ENCODE measurements at regions not wholly inside any gene's neighbourhood (a gene's known extent, or its start where the extent isn't known, plus 50 kb on each side); places are given as distances from the start of the nearest gene placed in this dataset.
"Not testable (repeated sequence)": the region's sequence is repeated elsewhere in the genome, so short reads cannot be mapped to it uniquely, and the experiment has no call there.

DNA sequence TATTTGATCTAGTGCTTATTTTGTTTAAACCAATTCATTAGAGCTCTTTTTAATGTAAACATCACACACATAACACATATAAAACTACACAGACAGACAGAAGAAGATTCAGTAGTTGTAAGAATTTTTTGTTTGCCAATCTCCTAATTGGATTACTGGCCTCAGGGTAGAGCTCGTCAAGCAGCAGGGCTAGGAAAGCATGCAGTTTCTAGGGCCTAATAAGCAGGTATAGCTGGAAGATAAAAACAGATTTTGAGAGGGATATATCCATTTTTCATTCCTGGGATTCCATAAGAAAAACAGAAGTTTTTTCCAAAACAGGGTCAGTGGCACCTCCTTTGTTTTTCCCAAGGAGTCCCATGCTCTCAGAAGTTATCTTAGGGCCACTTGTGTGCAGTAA lies 265.2 kb upstream of the SGO1 start:
- Histone ChIP-seq H3K4me1 (ENCODE audit: low read depth) (no peaks in the 10 kb centered on the region), H3K9me3 (ENCODE audit: low read depth) (no peaks in the 10 kb centered on the region), H3K27ac (no peak overlapping the region), H3K27me3 (no peaks in the 10 kb centered on the region), H3K4me3 (no peak overlapping the region), H3K36me3 (no peaks in the 10 kb centered on the region)
- no peak for DNase-seq (ENCODE audit: low read depth in 1 of 2, low spot score in 1 of 2)
- TF ChIP-seq, protein P1, sequence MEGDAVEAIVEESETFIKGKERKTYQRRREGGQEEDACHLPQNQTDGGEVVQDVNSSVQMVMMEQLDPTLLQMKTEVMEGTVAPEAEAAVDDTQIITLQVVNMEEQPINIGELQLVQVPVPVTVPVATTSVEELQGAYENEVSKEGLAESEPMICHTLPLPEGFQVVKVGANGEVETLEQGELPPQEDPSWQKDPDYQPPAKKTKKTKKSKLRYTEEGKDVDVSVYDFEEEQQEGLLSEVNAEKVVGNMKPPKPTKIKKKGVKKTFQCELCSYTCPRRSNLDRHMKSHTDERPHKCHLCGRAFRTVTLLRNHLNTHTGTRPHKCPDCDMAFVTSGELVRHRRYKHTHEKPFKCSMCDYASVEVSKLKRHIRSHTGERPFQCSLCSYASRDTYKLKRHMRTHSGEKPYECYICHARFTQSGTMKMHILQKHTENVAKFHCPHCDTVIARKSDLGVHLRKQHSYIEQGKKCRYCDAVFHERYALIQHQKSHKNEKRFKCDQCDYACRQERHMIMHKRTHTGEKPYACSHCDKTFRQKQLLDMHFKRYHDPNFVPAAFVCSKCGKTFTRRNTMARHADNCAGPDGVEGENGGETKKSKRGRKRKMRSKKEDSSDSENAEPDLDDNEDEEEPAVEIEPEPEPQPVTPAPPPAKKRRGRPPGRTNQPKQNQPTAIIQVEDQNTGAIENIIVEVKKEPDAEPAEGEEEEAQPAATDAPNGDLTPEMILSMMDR (IDR thresholded peaks at IDR 0.05; ENCODE audit: low read depth, low read length), result no peak

DNA sequence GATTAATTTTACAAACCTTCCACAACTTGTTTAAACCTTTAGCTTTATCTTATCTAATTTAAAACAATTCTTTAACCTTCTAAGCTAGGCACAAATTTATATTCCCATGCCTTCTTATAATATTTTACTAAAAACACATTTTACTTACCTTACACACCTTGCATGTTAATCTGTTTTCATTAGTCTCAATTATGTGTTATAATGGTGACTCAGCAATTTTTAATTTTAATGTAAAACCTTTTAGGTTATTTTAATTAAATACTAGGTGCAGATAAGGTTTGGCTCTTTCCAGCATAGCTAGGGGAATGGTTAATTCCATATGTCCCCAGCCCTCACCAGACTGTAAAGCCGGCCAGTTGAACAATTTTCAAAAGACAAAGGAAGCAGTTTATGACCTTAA lies 264.6 kb upstream of the SGO1 start:
- Histone ChIP-seq H3K27ac (no peak overlapping the region), H3K36me3 (no peaks in the 10 kb centered on the region), H3K9me3 (ENCODE audit: low read depth) (no peaks in the 10 kb centered on the region), H3K4me1 (ENCODE audit: low read depth) (no peaks in the 10 kb centered on the region), H3K27me3 (no peaks in the 10 kb centered on the region), H3K4me3 (no peak overlapping the region)
- DNase-seq (ENCODE audit: low read depth in 1 of 2, low spot score in 1 of 2), result no peak
- TF ChIP-seq, protein P1 (IDR thresholded peaks at IDR 0.05; ENCODE audit: low read depth, low read length), result no peak

DNA sequence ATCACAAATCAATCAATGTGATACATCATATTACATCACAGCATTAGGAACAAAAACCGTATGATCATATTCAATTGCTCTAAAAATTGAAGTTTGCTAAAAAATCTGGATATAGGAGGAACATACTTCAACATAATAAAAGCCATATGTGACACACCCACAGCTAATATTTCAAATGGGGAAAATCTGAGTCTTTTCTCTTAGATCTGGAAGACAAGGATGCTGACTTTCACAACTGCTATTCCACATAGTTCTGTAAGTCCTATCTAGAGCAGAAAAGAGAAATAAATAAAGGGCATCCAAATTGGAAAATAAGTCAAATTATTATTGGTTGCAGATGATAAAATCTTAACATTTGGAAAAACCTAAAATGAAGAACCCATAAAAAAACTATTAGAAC lies 256.8 kb upstream of the SGO1 start:
- no peak for DNase-seq (ENCODE audit: low read depth in 1 of 2, low spot score in 1 of 2)
- TF ChIP-seq, protein P1 (IDR thresholded peaks at IDR 0.05; ENCODE audit: low read depth, low read length), result no peak
- Histone ChIP-seq H3K4me1 (ENCODE audit: low read depth) (no peaks in the 10 kb centered on the region), H3K27me3 (no peaks in the 10 kb centered on the region), H3K4me3 (no peak overlapping the region), H3K9me3 (ENCODE audit: low read depth) (no peaks in the 10 kb centered on the region), H3K36me3 (no peaks in the 10 kb centered on the region), H3K27ac (no peak overlapping the region)

DNA sequence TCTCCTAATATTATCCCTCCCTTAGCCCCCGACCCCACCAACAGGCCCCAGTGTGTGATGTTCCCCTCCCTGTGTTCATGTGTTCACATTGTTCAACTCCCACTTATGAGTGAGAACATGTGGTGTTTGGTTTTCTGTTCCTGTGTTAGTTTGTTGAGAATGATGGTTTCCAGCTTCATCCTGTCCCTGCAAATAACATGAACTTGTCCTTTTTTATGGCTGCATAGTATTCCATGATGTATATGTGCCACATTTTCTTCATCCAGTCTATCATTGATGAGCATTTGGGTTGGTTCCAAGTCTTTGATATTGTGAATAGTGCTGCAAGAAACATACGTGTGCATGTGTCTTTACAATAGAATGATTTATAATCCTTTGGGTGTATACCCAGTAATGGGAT lies 241.3 kb upstream of the SGO1 start:
- not testable (repeated sequence) for H3K9me3 ChIP-seq (ENCODE audit: low read depth); H3K36me3 ChIP-seq; H3K4me1 ChIP-seq (ENCODE audit: low read depth); H3K27ac ChIP-seq; H3K4me3 ChIP-seq; H3K27me3 ChIP-seq; DNase-seq (ENCODE audit: low read depth in 1 of 2, low spot score in 1 of 2)

- no peak overlapping the region for H3K27ac ChIP-seq
- no peaks in the 10 kb centered on the region for H3K9me3 ChIP-seq (ENCODE audit: low read depth)
- H3K4me3 ChIP-seq, result no peak overlapping the region
- TF ChIP-seq, protein P1 (IDR thresholded peaks at IDR 0.05; ENCODE audit: low read depth, low read length), result no peak
- no peaks in the 10 kb centered on the region for H3K36me3 ChIP-seq
- no peak for DNase-seq (ENCODE audit: low read depth in 1 of 2, low spot score in 1 of 2)
- H3K27me3 ChIP-seq, result no peaks in the 10 kb centered on the region
- no peaks in the 10 kb centered on the region for H3K4me1 ChIP-seq (ENCODE audit: low read depth)
These were observed 239.1 kb upstream of the SGO1 start for GRCh38 chr3:20425138-20425537.

- Histone ChIP-seq H3K36me3 (no peaks in the 10 kb centered on the region), H3K4me1 (ENCODE audit: low read depth) (no peaks in the 10 kb centered on the region), H3K4me3 (no peak overlapping the region), H3K27ac (no peak overlapping the region), H3K27me3 (no peaks in the 10 kb centered on the region), H3K9me3 (ENCODE audit: low read depth) (no peaks in the 10 kb centered on the region)
- no peak for DNase-seq (ENCODE audit: low read depth in 1 of 2, low spot score in 1 of 2)
- TF ChIP-seq, protein P1 (IDR thresholded peaks at IDR 0.05; ENCODE audit: low read depth, low read length), result no peak
These were observed 238.1 kb upstream of the SGO1 start for GRCh38 chr3:20424086-20424485.
